OCI-LY7 (cell line): ENCODE measurements at regions not wholly inside any gene's neighbourhood (a gene's known extent, or its start where the extent isn't known, plus 50 kb on each side); places are given as distances from the start of the nearest gene placed in this dataset.

Experiments
- EZH2phosphoT487 ChIP-seq: fragments of 200-600 bp; sonication (generic); IDR thresholded peaks from 2 replicates; pipeline ENCODE4 v1.6.1; 2018; ENCODE audit warnings: low read depth, borderline replicate concordance, mild to moderate bottlenecking, mixed run types, antibody characterized with exemption, low read length, moderate library complexity, mixed read lengths
- TF ChIP-seq, protein P1 (sequence below): fragments of 200-600 bp; sonication (generic); conservative IDR thresholded peaks from 2 replicates; pipeline ENCODE4 v1.5.1; 2014; ENCODE audit warnings: mild to moderate bottlenecking, antibody characterized with exemption, low read length, moderate library complexity, mixed read lengths

DNA sequence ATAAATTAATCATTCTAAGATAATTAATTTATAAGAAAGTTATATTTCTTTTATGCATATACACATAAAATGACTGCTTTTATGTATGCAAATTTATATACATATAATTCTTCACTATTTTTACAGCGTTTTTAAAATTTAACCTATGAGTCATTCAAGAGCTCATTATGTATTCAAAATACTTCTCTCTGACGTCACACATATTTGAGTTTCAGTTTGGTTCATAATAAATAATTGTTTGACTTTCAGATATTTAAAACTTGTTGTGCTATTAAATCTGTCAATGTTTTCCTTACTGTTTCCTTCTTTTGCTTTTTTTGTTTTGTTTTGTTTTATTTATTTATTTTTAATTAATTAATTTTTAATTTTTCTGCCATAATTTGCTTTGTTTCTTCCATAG, 467.5 kb upstream of the ADGRB3 start:
- TF ChIP-seq, protein P1, sequence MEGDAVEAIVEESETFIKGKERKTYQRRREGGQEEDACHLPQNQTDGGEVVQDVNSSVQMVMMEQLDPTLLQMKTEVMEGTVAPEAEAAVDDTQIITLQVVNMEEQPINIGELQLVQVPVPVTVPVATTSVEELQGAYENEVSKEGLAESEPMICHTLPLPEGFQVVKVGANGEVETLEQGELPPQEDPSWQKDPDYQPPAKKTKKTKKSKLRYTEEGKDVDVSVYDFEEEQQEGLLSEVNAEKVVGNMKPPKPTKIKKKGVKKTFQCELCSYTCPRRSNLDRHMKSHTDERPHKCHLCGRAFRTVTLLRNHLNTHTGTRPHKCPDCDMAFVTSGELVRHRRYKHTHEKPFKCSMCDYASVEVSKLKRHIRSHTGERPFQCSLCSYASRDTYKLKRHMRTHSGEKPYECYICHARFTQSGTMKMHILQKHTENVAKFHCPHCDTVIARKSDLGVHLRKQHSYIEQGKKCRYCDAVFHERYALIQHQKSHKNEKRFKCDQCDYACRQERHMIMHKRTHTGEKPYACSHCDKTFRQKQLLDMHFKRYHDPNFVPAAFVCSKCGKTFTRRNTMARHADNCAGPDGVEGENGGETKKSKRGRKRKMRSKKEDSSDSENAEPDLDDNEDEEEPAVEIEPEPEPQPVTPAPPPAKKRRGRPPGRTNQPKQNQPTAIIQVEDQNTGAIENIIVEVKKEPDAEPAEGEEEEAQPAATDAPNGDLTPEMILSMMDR = no peak
- no peak for TF ChIP-seq EZH2phosphoT487
